GM18873 (cell line): ENCODE measurements at regions not wholly inside any gene's neighbourhood (a gene's known extent, or its start where the extent isn't known, plus 50 kb on each side); places are given as distances from the start of the nearest gene placed in this dataset.

Experiments used
- ATAC-seq: cut with Tn5 transposase; IDR thresholded peaks from one replicate; pipeline ENCODE4 v1.9.1; 2021; ENCODE audit warnings: mild to moderate bottlenecking, moderate library complexity, moderate number of reproducible peaks; ENCODE audit not compliant: unreplicated experiment, low FRiP score

GRCh38 chr2:81194176-81194575 is 889.6 kb upstream of the LRRTM1 start:
- no peak for ATAC-seq

- ATAC-seq = no peak
Measured at GRCh38 chr2:81181845-81182244, 877.3 kb upstream of the LRRTM1 start.

GRCh38 chr2:81171447-81171846 is 866.9 kb upstream of the LRRTM1 start:
- no peak for ATAC-seq

GRCh38 chr2:81163583-81163982 is 859.0 kb upstream of the LRRTM1 start:
- no peak for ATAC-seq

GRCh38 chr2:81158505-81158904 is 854.0 kb upstream of the LRRTM1 start:
- ATAC-seq = no peak

GRCh38 chr2:81148323-81148722 is 843.8 kb upstream of the LRRTM1 start:
- ATAC-seq = no peak

GRCh38 chr2:81136296-81136695 is 831.7 kb upstream of the LRRTM1 start:
- ATAC-seq = no peak

- ATAC-seq = no peak
Measured at GRCh38 chr2:81097361-81097760, 792.8 kb upstream of the LRRTM1 start.

GRCh38 chr2:81093031-81093430 is 788.5 kb upstream of the LRRTM1 start:
- ATAC-seq = no peak

GRCh38 chr2:81087646-81088045 is 783.1 kb upstream of the LRRTM1 start:
- ATAC-seq = no peak

- no peak for ATAC-seq
Measured at GRCh38 chr2:81084101-81084500, 779.5 kb upstream of the LRRTM1 start.

GRCh38 chr2:81078631-81079030 is 774.1 kb upstream of the LRRTM1 start:
- ATAC-seq = no peak

- ATAC-seq = no peak
Measured at GRCh38 chr2:81078102-81078501, 773.5 kb upstream of the LRRTM1 start.

- no peak for ATAC-seq
Measured at GRCh38 chr2:81077396-81077795, 772.8 kb upstream of the LRRTM1 start.

GRCh38 chr2:81073412-81073811 is 768.9 kb upstream of the LRRTM1 start:
- ATAC-seq = no peak

- no peak for ATAC-seq
Measured at GRCh38 chr2:81068144-81068543, 763.6 kb upstream of the LRRTM1 start.

- no peak for ATAC-seq
Measured at GRCh38 chr2:81061016-81061415, 756.5 kb upstream of the LRRTM1 start.

GRCh38 chr2:81050580-81051095 is 746.1 kb upstream of the LRRTM1 start:
- no peak for ATAC-seq

- ATAC-seq = no peak
Measured at GRCh38 chr2:81043681-81044080, 739.1 kb upstream of the LRRTM1 start.

GRCh38 chr2:81007104-81007503 is 702.6 kb upstream of the LRRTM1 start:
- no peak for ATAC-seq

- ATAC-seq = no peak
Measured at GRCh38 chr2:81002906-81003305, 698.4 kb upstream of the LRRTM1 start.

GRCh38 chr2:80987466-80987865 is 682.9 kb upstream of the LRRTM1 start:
- ATAC-seq = no peak

- ATAC-seq = no peak
Measured at GRCh38 chr2:80969900-80970299, 665.3 kb upstream of the LRRTM1 start.
